ENCODE measurements at regions not wholly inside any gene's neighbourhood (a gene's known extent, or its start where the extent isn't known, plus 50 kb on each side); places are given as distances from the start of the nearest gene placed in this dataset.
"Not testable (repeated sequence)": the region's sequence is repeated elsewhere in the genome, so short reads cannot be mapped to it uniquely, and the experiment has no call there.

- no peaks in the 10 kb centered on the region for H3K9me3 Mint-ChIP-seq (ENCODE audit: low read depth)
- ATAC-seq (no peak), DNase-seq (no peak)
- CTCF ChIA-PET = interaction anchor here (0.5 to 5.9 kb wide), 21 partner anchors 10 to 1716 kb away, joined by 3 to 87 read pairs (median 4); partner anchors contain the start of gene TRIM27
- peaks cover 12% of the 10 kb centered on the region for H3K27me3 Mint-ChIP-seq
- peak overlapping the region; percentile 83 for H3K4me3 Mint-ChIP-seq
- intact Hi-C loops (cut with DNase I, micrococcal nuclease) = loop anchor here (1.0 to 10.0 kb wide), 6 partner anchors 24 to 755 kb away; no protein-coding TSS in a partner anchor
- no peak overlapping the region for H3K27ac Mint-ChIP-seq
- POLR2A ChIA-PET = interaction anchor here (1.1 to 1.9 kb wide), 2 partner anchors 9 to 84 kb away, joined by 3 to 7 read pairs; partner anchors contain the start of gene TRIM27
- H3K36me3 Mint-ChIP-seq (ENCODE audit: low read depth) = peaks cover 3% of the 10 kb centered on the region
- H3K4me1 Mint-ChIP-seq = peaks cover 12% of the 10 kb centered on the region
These were observed 84.2 kb downstream of the TRIM27 start for GRCh38 chr6:28839443-28840120.

DNA sequence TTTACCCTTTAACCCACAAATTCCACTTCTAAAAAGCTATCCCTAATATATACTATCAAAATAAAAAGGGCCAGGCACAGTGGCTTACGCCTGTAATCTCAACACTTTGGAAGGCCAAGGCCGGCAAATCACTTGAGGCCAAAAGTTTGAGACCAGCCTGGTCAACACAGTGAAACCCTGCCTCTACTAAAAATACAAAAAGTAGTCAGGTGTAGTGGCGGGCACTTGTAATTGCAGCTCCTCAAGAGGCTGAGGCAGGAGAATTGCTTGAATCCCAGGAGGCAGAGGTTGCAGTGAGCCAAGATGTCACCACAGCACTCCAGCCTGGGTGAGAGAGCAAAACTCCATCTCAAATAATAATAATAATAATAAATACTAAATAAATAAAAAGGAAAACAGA lies 82.5 kb downstream of the TRIM27 start:
- DNase-seq (no peak), ATAC-seq (no peak)
- ChIA-PET POLR2A (interaction anchor here (0.6 kb wide), 1 partner anchor 1453 kb away, joined by 3 read pairs; the partner anchor contains the start of gene ZNF391), CTCF (interaction anchor here (1.6 to 5.9 kb wide), 3 partner anchors 22 to 174 kb away, joined by 5 to 69 read pairs (median 6); no protein-coding TSS in a partner anchor)
- peaks cover 3% of the 10 kb centered on the region for H3K36me3 Mint-ChIP-seq (ENCODE audit: low read depth)
- H3K4me1 Mint-ChIP-seq = peaks cover 12% of the 10 kb centered on the region
- H3K9me3 Mint-ChIP-seq (ENCODE audit: low read depth) = no peaks in the 10 kb centered on the region
- H3K27me3 Mint-ChIP-seq = peaks cover 12% of the 10 kb centered on the region
- intact Hi-C loops (cut with DNase I, micrococcal nuclease) = no loop called here
- no peak overlapping the region for H3K27ac Mint-ChIP-seq
- H3K4me3 Mint-ChIP-seq = no peak overlapping the region

- ATAC-seq (peak; percentile 49), DNase-seq (peak; percentile 67)
- H3K27ac Mint-ChIP-seq; H3K36me3 Mint-ChIP-seq (ENCODE audit: low read depth); H3K4me1 Mint-ChIP-seq; H3K27me3 Mint-ChIP-seq; intact Hi-C loops (cut with DNase I, micrococcal nuclease); H3K4me3 Mint-ChIP-seq; H3K9me3 Mint-ChIP-seq (ENCODE audit: low read depth): not testable (repeated sequence)
- CTCF ChIA-PET = interaction anchor here (0.8 to 1.2 kb wide), 3 partner anchors 10 to 167 kb away, joined by 3 to 4 read pairs (median 3); no protein-coding TSS in a partner anchor
- POLR2A ChIA-PET = interaction anchor here (0.6 kb wide), 1 partner anchor 10 kb away, joined by 3 read pairs; no protein-coding TSS in a partner anchor
These were observed 75.0 kb downstream of the TRIM27 start for GRCh38 chr6:28848756-28849155.
